Pancreas (tissue), 10 donors: ENCODE measurements at regions not wholly inside any gene's neighbourhood (a gene's known extent, or its start where the extent isn't known, plus 50 kb on each side); places are given as distances from the start of the nearest gene placed in this dataset.
A peak's percentile ranks its signal among the peaks of the same experiment; 100 is the strongest.

ENCODE experiments used
- ATAC-seq, 4 donors: fragments of 200-7000 bp; cut with Tn5 transposase; one replicate each; pipeline versions ENCODE4 v1.8.0 to v1.9.1; 2020; ENCODE audit warnings: mild to moderate bottlenecking in 4 of 4, moderate library complexity in 4 of 4
- DNase-seq, 6 donors: peaks; one replicate each; pipeline ENCODE4 v3.0.0-alpha.2; 2020
- FAIRE-seq: peaks from 2 replicates; lab custom pipeline; 2012; peaks lifted over from hg19 to GRCh38; lab: Jason Lieb, UNC
- H3K27ac ChIP-seq, 4 donors: fragments of 200-600 bp; sonication (generic); 1 replicate in 3 of 4; 2 replicates in 1 of 4; pipeline versions ENCODE4 v1.5.0 to v1.8.0; 2020
- H3K27me3 ChIP-seq, 4 donors: fragments of 200-600 bp; one replicate each; pipeline ENCODE4 v1.8.0; 2021
- H3K36me3 ChIP-seq, 3 donors: fragments of 200-600 bp; sonication (generic) in 1 of 3; one replicate each; pipeline versions ENCODE4 v1.5.0 to v1.8.0; 2020 to 2021
- H3K4me1 ChIP-seq, 3 donors: fragments of 200-600 bp; one replicate each; pipeline ENCODE4 v1.8.0; 2021
- H3K4me3 ChIP-seq, 4 donors: fragments of 200-600 bp; sonication (generic) in 2 of 4; one replicate each; pipeline versions ENCODE4 v1.5.0 to v1.8.0; 2020 to 2021
- H3K9me3 ChIP-seq, 4 donors: fragments of 200-600 bp; one replicate each; pipeline ENCODE4 v1.8.0; 2021
- WGBS, 2 donors: extraction: QIAGEN DNeasy Blood & Tissue Kit; methylation state at CpG; one replicate each; pipeline ENCODE4 v1.1.7; 2013; 5-methylcytosine and 5-hydroxymethylcytosine counted together
- intact Hi-C, 3 donors: fragments of 100-400 bp; cut with DNase I; formaldehyde crosslinking; loops; one replicate each; pipeline versions ENCODE4 v1.11.1 to v1.14.2; 2022
- TF ChIP-seq, protein P1 (sequence below), 4 donors: fragments of 200-600 bp; sonication (generic) in 3 of 4; IDR thresholded peaks; one replicate each; pipeline versions ENCODE4 v1.5.0 to v1.8.0; 2021; ENCODE audit warnings: antibody characterized with exemption in 4 of 4
- donor health status: healthy with polysubstance abuse.
- donor health status: DM: no; HTN: no; CAD: no; lungs with moderate emphysema.
- donor health status: DM: no; HTN: no; CAD: no.
- donor health status: control.
- donor health status: control.
- donor health status: Bipolar disorder and iron deficiency.
- donor health status: DM: yes; HTN: yes; CAD: no.
- donor health status: DM: no; HTN: no; CAD: no.
- donor health status: DM: no; HTN: no; CAD: no.
- donor health status: DM: yes; HTN: yes; CAD: no.

DNA sequence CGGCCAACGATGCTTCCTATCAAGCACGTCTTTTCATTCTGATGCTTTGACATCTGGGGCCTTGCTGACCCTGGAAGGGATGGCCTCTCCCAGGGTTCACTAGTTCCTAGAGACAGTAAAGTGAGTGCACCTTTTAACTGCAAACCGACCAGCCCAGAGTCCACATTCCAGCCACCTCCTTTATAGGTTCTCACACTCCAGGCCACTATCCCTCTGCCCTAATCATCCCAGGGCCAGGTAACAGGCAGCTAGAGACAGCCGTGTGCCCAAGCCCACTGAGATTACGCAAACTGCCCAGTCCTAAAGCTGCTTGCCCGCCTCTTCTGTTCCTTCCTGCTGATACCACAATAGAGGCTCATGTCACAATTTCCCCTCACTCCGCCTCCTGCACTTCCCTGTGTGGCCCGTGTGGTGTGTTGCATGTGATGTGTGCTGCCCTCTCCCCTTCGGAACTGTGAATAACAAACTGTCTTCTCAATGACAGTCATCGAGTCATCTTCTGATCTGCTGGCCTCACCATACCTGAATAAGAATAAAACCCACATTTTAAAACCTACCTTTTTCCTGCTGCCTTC lies 123.7 kb upstream of the EXOC2 start:
- no peak for ATAC-seq
- intact Hi-C loops, result no loop called here
- no peaks in the 10 kb centered on the region for H3K27me3 ChIP-seq
- H3K4me3 ChIP-seq, result no peak overlapping the region
- 91 to 92% methylated on average over 11 of the region's 11 CpGs for WGBS, 2 donors
- no peak for DNase-seq
- peaks cover 0 to 12% (median 5%) of the 10 kb centered on the region in 3 donors for H3K4me1 ChIP-seq
- no peak for FAIRE-seq
- TF ChIP-seq, protein P1, sequence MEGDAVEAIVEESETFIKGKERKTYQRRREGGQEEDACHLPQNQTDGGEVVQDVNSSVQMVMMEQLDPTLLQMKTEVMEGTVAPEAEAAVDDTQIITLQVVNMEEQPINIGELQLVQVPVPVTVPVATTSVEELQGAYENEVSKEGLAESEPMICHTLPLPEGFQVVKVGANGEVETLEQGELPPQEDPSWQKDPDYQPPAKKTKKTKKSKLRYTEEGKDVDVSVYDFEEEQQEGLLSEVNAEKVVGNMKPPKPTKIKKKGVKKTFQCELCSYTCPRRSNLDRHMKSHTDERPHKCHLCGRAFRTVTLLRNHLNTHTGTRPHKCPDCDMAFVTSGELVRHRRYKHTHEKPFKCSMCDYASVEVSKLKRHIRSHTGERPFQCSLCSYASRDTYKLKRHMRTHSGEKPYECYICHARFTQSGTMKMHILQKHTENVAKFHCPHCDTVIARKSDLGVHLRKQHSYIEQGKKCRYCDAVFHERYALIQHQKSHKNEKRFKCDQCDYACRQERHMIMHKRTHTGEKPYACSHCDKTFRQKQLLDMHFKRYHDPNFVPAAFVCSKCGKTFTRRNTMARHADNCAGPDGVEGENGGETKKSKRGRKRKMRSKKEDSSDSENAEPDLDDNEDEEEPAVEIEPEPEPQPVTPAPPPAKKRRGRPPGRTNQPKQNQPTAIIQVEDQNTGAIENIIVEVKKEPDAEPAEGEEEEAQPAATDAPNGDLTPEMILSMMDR (IDR thresholded peaks at IDR 0.05), result no peak
- H3K9me3 ChIP-seq, result no peaks in the 10 kb centered on the region
- H3K36me3 ChIP-seq, result no peaks in the 10 kb centered on the region
- no peak overlapping the region for H3K27ac ChIP-seq

DNA sequence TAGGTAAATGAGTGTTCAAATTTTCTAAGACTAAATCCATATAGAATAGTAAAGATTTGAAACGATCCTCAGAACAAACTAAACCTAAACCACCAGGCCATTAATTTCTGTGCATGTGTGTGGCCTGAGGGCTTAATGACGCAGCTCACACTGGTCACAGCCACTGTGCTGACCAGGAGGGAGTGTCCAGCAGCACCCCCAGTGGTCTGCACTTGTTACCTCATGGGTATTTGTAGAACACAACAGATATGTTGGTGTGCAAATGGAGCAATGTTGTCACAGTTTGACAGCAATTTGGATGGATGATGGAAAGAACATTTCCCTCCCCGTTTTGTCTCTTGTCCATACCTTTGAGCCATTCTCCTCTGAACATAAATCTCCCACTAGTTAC lies 122.4 kb upstream of the EXOC2 start:
- 79 to 80% methylated on average over 3 of the region's 3 CpGs for WGBS, 2 donors

DNA sequence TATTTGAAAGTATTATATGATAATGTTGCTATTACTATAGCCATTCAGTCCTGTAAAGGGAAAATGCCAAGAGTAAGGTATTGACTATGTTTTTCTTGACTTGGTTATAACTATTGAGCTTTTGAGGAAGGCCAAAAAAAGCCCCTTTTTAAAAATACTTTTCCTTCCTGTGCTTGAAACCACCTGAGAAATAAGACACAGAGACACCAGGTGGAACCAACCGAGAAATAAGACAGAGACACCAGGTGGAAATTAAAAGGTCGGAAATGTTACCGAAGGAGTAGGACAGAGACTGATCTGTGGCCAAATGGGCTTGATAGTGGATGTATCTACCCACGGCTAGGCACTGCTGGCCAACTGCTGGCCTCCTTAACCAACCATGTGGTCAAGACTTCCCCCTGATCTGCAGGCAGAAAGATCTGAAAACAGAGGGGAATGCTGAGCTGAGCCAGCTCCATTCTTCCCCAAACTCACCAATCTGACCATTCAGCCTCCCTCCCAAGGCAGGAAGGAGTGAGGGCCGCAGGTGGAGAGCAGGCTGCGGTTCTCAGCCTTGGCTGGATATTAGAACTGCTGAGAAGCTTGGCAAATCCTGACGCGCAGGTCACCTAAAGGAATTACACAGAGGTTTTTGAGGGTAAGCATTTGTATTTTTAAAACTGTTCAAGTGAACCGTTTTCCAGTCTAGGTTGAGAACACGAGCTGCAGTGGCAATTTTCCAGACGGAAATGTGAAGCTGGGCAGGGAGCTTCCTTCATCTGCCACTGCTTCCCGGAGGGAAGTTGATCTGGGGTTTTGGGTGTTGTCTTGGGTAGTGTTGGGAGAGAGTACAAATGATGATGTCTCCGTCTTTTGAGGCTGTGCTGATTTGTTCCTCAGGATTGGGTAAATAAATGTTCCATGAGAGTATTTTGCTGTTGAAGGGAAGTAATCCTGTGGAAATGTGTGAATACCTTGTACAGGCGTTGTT lies 121.7 kb upstream of the EXOC2 start:
- FAIRE-seq, result no peak
- no peak overlapping the region for H3K4me3 ChIP-seq
- DNase-seq, result peak in 5 of 6 donors; percentile 17 to 61 (median 48)
- intact Hi-C loops, result no loop called here
- WGBS, 2 donors, result 44 to 65% methylated on average over 14 of the region's 14 CpGs
- H3K4me1 ChIP-seq, result peaks cover 0 to 12% (median 5%) of the 10 kb centered on the region in 3 donors
- no peaks in the 10 kb centered on the region for H3K36me3 ChIP-seq
- H3K9me3 ChIP-seq, result no peaks in the 10 kb centered on the region
- no peaks in the 10 kb centered on the region for H3K27me3 ChIP-seq
- no peak overlapping the region for H3K27ac ChIP-seq
- ATAC-seq, result peak; percentile 66 to 89 (median 76)
- TF ChIP-seq, protein P1 (IDR thresholded peaks at IDR 0.05), result no peak

More for the DNA sequence above, 122.4 kb upstream of the EXOC2 start:
- TF ChIP-seq, protein P1 (IDR thresholded peaks at IDR 0.05), result no peak
- FAIRE-seq, result no peak
- H3K4me3 ChIP-seq, result no peak overlapping the region
- no peak for DNase-seq
- H3K4me1 ChIP-seq, result peaks cover 0 to 12% (median 5%) of the 10 kb centered on the region in 3 donors
- no peaks in the 10 kb centered on the region for H3K36me3 ChIP-seq
- H3K9me3 ChIP-seq, result no peaks in the 10 kb centered on the region
- no peaks in the 10 kb centered on the region for H3K27me3 ChIP-seq
- H3K27ac ChIP-seq, result no peak overlapping the region
- peak in 1 of 4 donors; percentile 39 for ATAC-seq
- intact Hi-C loops, result no loop called here

DNA sequence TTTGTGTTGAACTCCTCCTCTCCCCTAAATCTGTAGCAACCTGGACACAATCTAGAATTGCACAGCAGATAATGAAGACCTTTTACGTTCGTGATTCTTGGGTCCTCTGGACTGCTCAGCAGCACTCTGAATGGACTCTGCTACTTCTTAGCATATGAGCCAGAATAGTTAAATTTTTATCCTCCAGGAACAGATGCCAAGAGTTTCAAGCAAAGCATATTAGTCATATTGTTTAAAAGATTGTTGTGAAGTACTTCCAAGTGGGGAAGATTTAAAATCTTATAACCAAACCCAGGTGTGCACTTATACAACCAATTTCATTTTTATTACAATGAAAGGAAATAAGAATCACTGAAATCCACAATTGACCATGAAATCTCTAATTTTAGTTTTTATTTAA lies 118.9 kb upstream of the EXOC2 start:
- Histone ChIP-seq H3K4me3 (no peak overlapping the region), H3K9me3 (no peaks in the 10 kb centered on the region), H3K4me1 (peaks cover 0 to 8% (median 5%) of the 10 kb centered on the region in 3 donors), H3K27ac (no peak overlapping the region), H3K36me3 (no peaks in the 10 kb centered on the region), H3K27me3 (no peaks in the 10 kb centered on the region)
- intact Hi-C loops, result no loop called here
- no peak for DNase-seq
- no peak for ATAC-seq
- WGBS, 2 donors, result 59 to 62% methylated on average over 2 of the region's 2 CpGs
- FAIRE-seq, result no peak
- TF ChIP-seq, protein P1 (IDR thresholded peaks at IDR 0.05), result no peak
